ENCODE measurements at regions not wholly inside any gene's neighbourhood (a gene's known extent, or its start where the extent isn't known, plus 50 kb on each side); places are given as distances from the start of the nearest gene placed in this dataset.

GRCh38 chr16:74092336-74092735 is 204.3 kb upstream of the PSMD7 start:
- no peaks in the 10 kb centered on the region for H3K4me1 ChIP-seq (ENCODE audit: control insufficient read depth, low read depth, low read length)
- H3K9me3 ChIP-seq (ENCODE audit: control insufficient read depth, low read depth, low read length): no peaks in the 10 kb centered on the region
- H3K27ac ChIP-seq (ENCODE audit: low read length): no peak overlapping the region
- H3K36me3 ChIP-seq (ENCODE audit: control insufficient read depth, low read depth, low read length): no peaks in the 10 kb centered on the region
- no peak overlapping the region for H3K4me3 ChIP-seq (ENCODE audit: low read length)
- no peaks in the 10 kb centered on the region for H3K27me3 ChIP-seq (ENCODE audit: control insufficient read depth, insufficient read depth, low read length)
- H3K9ac ChIP-seq (ENCODE audit: low read length): no peak overlapping the region

- Histone ChIP-seq H3K4me3 (ENCODE audit: low read length) (no peak overlapping the region), H3K4me1 (ENCODE audit: control insufficient read depth, low read depth, low read length) (no peaks in the 10 kb centered on the region), H3K9me3 (ENCODE audit: control insufficient read depth, low read depth, low read length) (no peaks in the 10 kb centered on the region), H3K27me3 (ENCODE audit: control insufficient read depth, insufficient read depth, low read length) (no peaks in the 10 kb centered on the region), H3K9ac (ENCODE audit: low read length) (no peak overlapping the region), H3K27ac (ENCODE audit: low read length) (no peak overlapping the region), H3K36me3 (ENCODE audit: control insufficient read depth, low read depth, low read length) (no peaks in the 10 kb centered on the region)
These were observed 205.7 kb upstream of the PSMD7 start for GRCh38 chr16:74090871-74091270.

GRCh38 chr16:74083541-74083940 is 213.1 kb upstream of the PSMD7 start:
- Histone ChIP-seq H3K36me3 (ENCODE audit: control insufficient read depth, low read depth, low read length) (no peaks in the 10 kb centered on the region), H3K9ac (ENCODE audit: low read length) (no peak overlapping the region), H3K27me3 (ENCODE audit: control insufficient read depth, insufficient read depth, low read length) (no peaks in the 10 kb centered on the region), H3K9me3 (ENCODE audit: control insufficient read depth, low read depth, low read length) (no peaks in the 10 kb centered on the region), H3K4me3 (ENCODE audit: low read length) (no peak overlapping the region), H3K4me1 (ENCODE audit: control insufficient read depth, low read depth, low read length) (no peaks in the 10 kb centered on the region), H3K27ac (ENCODE audit: low read length) (no peak overlapping the region)

GRCh38 chr16:74080311-74080710 is 216.3 kb upstream of the PSMD7 start:
- no peaks in the 10 kb centered on the region for H3K36me3 ChIP-seq (ENCODE audit: control insufficient read depth, low read depth, low read length)
- peaks cover 6% of the 10 kb centered on the region for H3K4me1 ChIP-seq (ENCODE audit: control insufficient read depth, low read depth, low read length)
- H3K4me3 ChIP-seq (ENCODE audit: low read length): no peak overlapping the region
- H3K27ac ChIP-seq (ENCODE audit: low read length): no peak overlapping the region
- no peak overlapping the region for H3K9ac ChIP-seq (ENCODE audit: low read length)
- no peaks in the 10 kb centered on the region for H3K27me3 ChIP-seq (ENCODE audit: control insufficient read depth, insufficient read depth, low read length)
- peaks cover 4% of the 10 kb centered on the region for H3K9me3 ChIP-seq (ENCODE audit: control insufficient read depth, low read depth, low read length)

- Histone ChIP-seq H3K27me3 (ENCODE audit: control insufficient read depth, insufficient read depth, low read length) (no peaks in the 10 kb centered on the region), H3K36me3 (ENCODE audit: control insufficient read depth, low read depth, low read length) (no peaks in the 10 kb centered on the region), H3K4me3 (ENCODE audit: low read length) (no peak overlapping the region), H3K9ac (ENCODE audit: low read length) (no peak overlapping the region), H3K9me3 (ENCODE audit: control insufficient read depth, low read depth, low read length) (peaks cover 8% of the 10 kb centered on the region), H3K4me1 (ENCODE audit: control insufficient read depth, low read depth, low read length) (peaks cover 6% of the 10 kb centered on the region), H3K27ac (ENCODE audit: low read length) (no peak overlapping the region)
These were observed 217.4 kb upstream of the PSMD7 start for GRCh38 chr16:74079232-74079586.

GRCh38 chr16:74078511-74079231 is 217.9 kb upstream of the PSMD7 start:
- Histone ChIP-seq H3K9me3 (ENCODE audit: control insufficient read depth, low read depth, low read length) (peaks cover 8% of the 10 kb centered on the region), H3K4me3 (ENCODE audit: low read length) (no peak overlapping the region), H3K27me3 (ENCODE audit: control insufficient read depth, insufficient read depth, low read length) (no peaks in the 10 kb centered on the region), H3K4me1 (ENCODE audit: control insufficient read depth, low read depth, low read length) (peaks cover 6% of the 10 kb centered on the region), H3K36me3 (ENCODE audit: control insufficient read depth, low read depth, low read length) (no peaks in the 10 kb centered on the region), H3K9ac (ENCODE audit: low read length) (no peak overlapping the region), H3K27ac (ENCODE audit: low read length) (no peak overlapping the region)

GRCh38 chr16:74076568-74076967 is 220.0 kb upstream of the PSMD7 start:
- Histone ChIP-seq H3K36me3 (ENCODE audit: control insufficient read depth, low read depth, low read length) (no peaks in the 10 kb centered on the region), H3K4me3 (ENCODE audit: low read length) (no peak overlapping the region), H3K27me3 (ENCODE audit: control insufficient read depth, insufficient read depth, low read length) (no peaks in the 10 kb centered on the region), H3K4me1 (ENCODE audit: control insufficient read depth, low read depth, low read length) (peaks cover 6% of the 10 kb centered on the region), H3K9ac (ENCODE audit: low read length) (no peak overlapping the region), H3K27ac (ENCODE audit: low read length) (no peak overlapping the region), H3K9me3 (ENCODE audit: control insufficient read depth, low read depth, low read length) (peaks cover 8% of the 10 kb centered on the region)

- Histone ChIP-seq H3K36me3 (ENCODE audit: control insufficient read depth, low read depth, low read length) (no peaks in the 10 kb centered on the region), H3K4me3 (ENCODE audit: low read length) (no peak overlapping the region), H3K9ac (ENCODE audit: low read length) (no peak overlapping the region), H3K9me3 (ENCODE audit: control insufficient read depth, low read depth, low read length) (peaks cover 8% of the 10 kb centered on the region), H3K27me3 (ENCODE audit: control insufficient read depth, insufficient read depth, low read length) (no peaks in the 10 kb centered on the region), H3K27ac (ENCODE audit: low read length) (no peak overlapping the region), H3K4me1 (ENCODE audit: control insufficient read depth, low read depth, low read length) (peaks cover 6% of the 10 kb centered on the region)
These were observed 221.2 kb upstream of the PSMD7 start for GRCh38 chr16:74075393-74075792.

GRCh38 chr16:74073456-74073855 is 223.2 kb upstream of the PSMD7 start:
- Histone ChIP-seq H3K9ac (ENCODE audit: low read length) (no peak overlapping the region), H3K36me3 (ENCODE audit: control insufficient read depth, low read depth, low read length) (no peaks in the 10 kb centered on the region), H3K4me1 (ENCODE audit: control insufficient read depth, low read depth, low read length) (peaks cover 6% of the 10 kb centered on the region), H3K9me3 (ENCODE audit: control insufficient read depth, low read depth, low read length) (peaks cover 8% of the 10 kb centered on the region), H3K27me3 (ENCODE audit: control insufficient read depth, insufficient read depth, low read length) (no peaks in the 10 kb centered on the region), H3K27ac (ENCODE audit: low read length) (no peak overlapping the region), H3K4me3 (ENCODE audit: low read length) (no peak overlapping the region)

GRCh38 chr16:74071996-74072535 is 224.5 kb upstream of the PSMD7 start:
- peaks cover 8% of the 10 kb centered on the region for H3K9me3 ChIP-seq (ENCODE audit: control insufficient read depth, low read depth, low read length)
- H3K4me1 ChIP-seq (ENCODE audit: control insufficient read depth, low read depth, low read length): peaks cover 9% of the 10 kb centered on the region
- no peak overlapping the region for H3K9ac ChIP-seq (ENCODE audit: low read length)
- no peaks in the 10 kb centered on the region for H3K27me3 ChIP-seq (ENCODE audit: control insufficient read depth, insufficient read depth, low read length)
- no peak overlapping the region for H3K4me3 ChIP-seq (ENCODE audit: low read length)
- H3K27ac ChIP-seq (ENCODE audit: low read length): no peak overlapping the region
- no peaks in the 10 kb centered on the region for H3K36me3 ChIP-seq (ENCODE audit: control insufficient read depth, low read depth, low read length)

- H3K9ac ChIP-seq (ENCODE audit: low read length): no peak overlapping the region
- H3K27ac ChIP-seq (ENCODE audit: low read length): no peak overlapping the region
- peaks cover 21% of the 10 kb centered on the region for H3K4me1 ChIP-seq (ENCODE audit: control insufficient read depth, low read depth, low read length)
- H3K9me3 ChIP-seq (ENCODE audit: control insufficient read depth, low read depth, low read length): peaks cover 3% of the 10 kb centered on the region
- H3K27me3 ChIP-seq (ENCODE audit: control insufficient read depth, insufficient read depth, low read length): no peaks in the 10 kb centered on the region
- H3K4me3 ChIP-seq (ENCODE audit: low read length): no peak overlapping the region
- H3K36me3 ChIP-seq (ENCODE audit: control insufficient read depth, low read depth, low read length): no peaks in the 10 kb centered on the region
These were observed 226.4 kb upstream of the PSMD7 start for GRCh38 chr16:74070237-74070636.

GRCh38 chr16:74064120-74064735 is 232.4 kb upstream of the PSMD7 start:
- H3K9me3 ChIP-seq (ENCODE audit: control insufficient read depth, low read depth, low read length): peaks cover 4% of the 10 kb centered on the region
- no peak overlapping the region for H3K4me3 ChIP-seq (ENCODE audit: low read length)
- H3K27me3 ChIP-seq (ENCODE audit: control insufficient read depth, insufficient read depth, low read length): no peaks in the 10 kb centered on the region
- H3K9ac ChIP-seq (ENCODE audit: low read length): no peak overlapping the region
- H3K36me3 ChIP-seq (ENCODE audit: control insufficient read depth, low read depth, low read length): no peaks in the 10 kb centered on the region
- no peak overlapping the region for H3K27ac ChIP-seq (ENCODE audit: low read length)
- peaks cover 21% of the 10 kb centered on the region for H3K4me1 ChIP-seq (ENCODE audit: control insufficient read depth, low read depth, low read length)

Measured in iPS-18a (cell line).